PFSK-1 (cell line): ENCODE measurements at regions not wholly inside any gene's neighbourhood (a gene's known extent, or its start where the extent isn't known, plus 50 kb on each side); places are given as distances from the start of the nearest gene placed in this dataset.

Experiments used
- POLR2AphosphoS5 ChIP-seq: IDR thresholded peaks from 2 replicates; pipeline ENCODE4 v1.6.1; 2012; ENCODE audit warnings: low read depth, mild to moderate bottlenecking, control low read depth, low read length, moderate library complexity
- REST ChIP-seq, 2 experiments: IDR thresholded peaks; 2 replicates each; pipeline versions ENCODE4 v1.6.1 to v1.8.0; 2011 to 2012; ENCODE audit warnings: low read depth in 2 of 2, low read length in 2 of 2, control low read depth in 1 of 2, inconsistent platforms in 1 of 2, mild to moderate bottlenecking in 1 of 2, moderate library complexity in 1 of 2; ENCODE audit not compliant: insufficient read depth in 1 of 2
- SIN3A ChIP-seq: IDR thresholded peaks from 2 replicates; pipeline ENCODE4 v1.6.1; 2012; ENCODE audit warnings: mild to moderate bottlenecking, low read length, moderate library complexity, borderline replicate concordance; ENCODE audit not compliant: insufficient read depth
- TAF1 ChIP-seq: IDR thresholded peaks from 2 replicates; pipeline ENCODE4 v1.6.1; 2012; ENCODE audit warnings: low read length, control low read depth, borderline replicate concordance; ENCODE audit not compliant: insufficient read depth

- TF ChIP-seq SIN3A: no peak
- TF ChIP-seq POLR2AphosphoS5: no peak
- no peak for TF ChIP-seq REST (IDR thresholded peaks at IDR 0.05; ENCODE audit: insufficient read depth in 1 of 2, low read depth in 2 of 2, low read length in 2 of 2)
- no peak for TF ChIP-seq TAF1
Measured at GRCh38 chr7:156523447-156524048, 117.0 kb upstream of the RNF32 start.
